Endothelial cell of umbilical vein (primary cell): ENCODE measurements at regions not wholly inside any gene's neighbourhood (a gene's known extent, or its start where the extent isn't known, plus 50 kb on each side); places are given as distances from the start of the nearest gene placed in this dataset.

ENCODE experiments used
- BruUV-seq: library from RNA; stranded (reverse); fragments of 400-500 nt; replicated peaks from 2 replicates; lab custom pipeline; 2021; lab: Mats Ljungman, UMichigan
- CTCF ChIA-PET: fragments of 300-600, 350-600 bp; sonication (Branson Sonifier 250); formaldehyde crosslinking; loops from one replicate; lab custom pipeline; 2021; ENCODE audit warnings: antibody characterized with exemption, inconsistent platforms; lab: Charles Lee
- POLR2A ChIA-PET: fragments of 300-600, 350-600 bp; sonication (Branson Sonifier 250); formaldehyde crosslinking; loops from one replicate; lab custom pipeline; 2021; ENCODE audit warnings: antibody characterized with exemption, inconsistent platforms; lab: Charles Lee
- DNase-seq: peaks from one replicate; pipeline ENCODE4 v3.0.0-alpha.2; 2011; ENCODE audit warnings: low read depth, low spot score
- FAIRE-seq: peaks from 2 replicates; lab custom pipeline; 2011; peaks lifted over from hg19 to GRCh38; lab: Jason Lieb, UNC
- H2AFZ ChIP-seq: 2 replicates; pipeline ENCODE4 v1.6.0; 2012; ENCODE audit warnings: low read depth, low read length, control low read depth, inconsistent platforms
- H3K27ac ChIP-seq: 2 replicates; pipeline ENCODE4 v1.5.1; 2011; ENCODE audit warnings: low read depth, mild to moderate bottlenecking, control low read depth, low read length, moderate library complexity; ENCODE audit not compliant: insufficient read depth
- H3K27me3 ChIP-seq, 2 experiments: 2 replicates each; pipeline versions ENCODE4 v1.6.0 to v1.6.1; 2011; ENCODE audit warnings: low read length in 2 of 2, mixed read lengths in 1 of 2; ENCODE audit not compliant: control insufficient read depth in 2 of 2, insufficient read depth in 2 of 2
- H3K36me3 ChIP-seq, 2 experiments: 2 replicates in 1 of 2; 3 replicates in 1 of 2; pipeline ENCODE4 v1.5.1; 2011; ENCODE audit warnings: low read length in 2 of 2, mild to moderate bottlenecking in 1 of 2, moderate library complexity in 1 of 2; ENCODE audit not compliant: control insufficient read depth in 2 of 2, insufficient read depth in 2 of 2; ENCODE audit errors: extremely low read depth in 1 of 2
- H3K4me1 ChIP-seq: 3 replicates; pipeline ENCODE4 v1.5.1; 2011; ENCODE audit warnings: mild to moderate bottlenecking, low read length; ENCODE audit not compliant: control insufficient read depth, insufficient read depth; ENCODE audit errors: extremely low read depth
- H3K4me2 ChIP-seq: 2 replicates; pipeline ENCODE4 v1.6.1; 2011; ENCODE audit warnings: low read length, control low read depth, mixed read lengths; ENCODE audit not compliant: insufficient read depth
- H3K4me3 ChIP-seq, 3 experiments: fragments of 200-600 bp in 1 of 3; sonication (generic), shearing (Covaris generic) in 1 of 3; replicated peaks in 1 of 3; 2 replicates each; pipeline ENCODE4 v1.5.1; 2011 to 2016; ENCODE audit warnings: control low read depth in 3 of 3, low read length in 3 of 3, mild to moderate bottlenecking in 2 of 3, inconsistent platforms in 1 of 3, low read depth in 1 of 3, moderate library complexity in 1 of 3; ENCODE audit not compliant: insufficient read depth in 1 of 3
- H3K79me2 ChIP-seq: 2 replicates; pipeline ENCODE4 v1.6.0; 2012; ENCODE audit warnings: low read length, inconsistent platforms; ENCODE audit not compliant: control insufficient read depth, insufficient read depth
- H3K9ac ChIP-seq: replicated peaks from 2 replicates; pipeline ENCODE3; 2011; ENCODE audit warnings: low read length, control low read depth; ENCODE audit not compliant: insufficient read depth; ENCODE audit errors: extremely low read depth
- H3K9me1 ChIP-seq: replicated peaks from 3 replicates; pipeline ENCODE4 v1.6.0; 2011; ENCODE audit warnings: mild to moderate bottlenecking, low read length; ENCODE audit not compliant: control insufficient read depth, insufficient read depth; ENCODE audit errors: extremely low read depth
- H3K9me3 ChIP-seq: replicated peaks from 2 replicates; pipeline ENCODE4 v1.5.1; 2012; ENCODE audit warnings: low read length, inconsistent platforms; ENCODE audit not compliant: control insufficient read depth, insufficient read depth
- H4K20me1 ChIP-seq: replicated peaks from 2 replicates; pipeline ENCODE3; 2011; ENCODE audit warnings: mild to moderate bottlenecking, low read length; ENCODE audit not compliant: control insufficient read depth, insufficient read depth; ENCODE audit errors: extremely low read depth
- CTCF ChIP-seq, 2 donors: IDR thresholded peaks; 1 replicate in 1 of 2; 2 replicates in 1 of 2; pipeline ENCODE4 v1.5.1; 2011; ENCODE audit warnings: low read length in 2 of 2, mild to moderate bottlenecking in 2 of 2, moderate library complexity in 2 of 2, control low read depth in 1 of 2, inconsistent platforms in 1 of 2, low read depth in 1 of 2; ENCODE audit not compliant: insufficient read depth in 1 of 2; ENCODE audit errors: extremely low read depth in 1 of 2
- EZH2 ChIP-seq: IDR thresholded peaks from 2 replicates; pipeline ENCODE4 v1.6.1; 2012; ENCODE audit warnings: borderline replicate concordance, low read depth, mild to moderate bottlenecking, moderate library complexity, low read length, inconsistent platforms; ENCODE audit not compliant: severe bottlenecking
- FOS ChIP-seq: IDR thresholded peaks from 2 replicates; pipeline ENCODE4 v1.6.1; 2011; ENCODE audit warnings: mild to moderate bottlenecking, low read length, moderate library complexity, borderline replicate concordance; ENCODE audit not compliant: insufficient read depth
- GATA2 ChIP-seq: IDR thresholded peaks from 2 replicates; pipeline ENCODE4 v1.7.0; 2011; ENCODE audit warnings: low read depth, mild to moderate bottlenecking, moderate library complexity, mixed read lengths, low read length; ENCODE audit not compliant: insufficient read length, insufficient read depth
- JUN ChIP-seq: IDR thresholded peaks from 2 replicates; pipeline ENCODE4 v1.6.1; 2011; ENCODE audit warnings: borderline replicate concordance, low read depth; ENCODE audit not compliant: insufficient read length, insufficient read depth
- MAX ChIP-seq: IDR thresholded peaks from 2 replicates; pipeline ENCODE4 v1.6.1; 2011; ENCODE audit not compliant: insufficient read depth, insufficient read length
- MYC ChIP-seq: IDR thresholded peaks from one replicate; pipeline ENCODE4 v1.6.1; 2011; ENCODE audit warnings: mild to moderate bottlenecking, low read depth, low read length
- POLR2A ChIP-seq: IDR thresholded peaks from 2 replicates; pipeline ENCODE4 v1.6.1; 2012; ENCODE audit warnings: low read depth, mild to moderate bottlenecking, control low read depth, low read length
- POLR2AphosphoS5 ChIP-seq: IDR thresholded peaks from 2 replicates; pipeline ENCODE4 v1.6.1; 2012; ENCODE audit warnings: low read depth, mild to moderate bottlenecking, control low read depth, low read length, moderate library complexity; ENCODE audit not compliant: insufficient read depth
- dilution Hi-C: fragments of 300-500 bp; cut with MboI; formaldehyde crosslinking; loops from one replicate; pipeline ENCODE4 v1.15.0; 2019; ENCODE audit warnings: low sequenced_read_pairs; ENCODE audit not compliant: extremely low pct_ligation_motif_present
- intact Hi-C: fragments of 100-400 bp; cut with micrococcal nuclease; formaldehyde crosslinking; loops from one replicate; pipeline ENCODE4 v1.10.0; 2022

GRCh38 chr1:224861339-224861716, 68.1 kb upstream of the DNAH14 start:
- POLR2A ChIA-PET, result no interaction called here
- FAIRE-seq, result no peak
- no peaks in the 10 kb centered on the region for H3K36me3 ChIP-seq
- dilution Hi-C loops (no loop called here), intact Hi-C loops (no loop called here)
- H3K9me3 ChIP-seq, result no peaks in the 10 kb centered on the region
- H3K27me3 ChIP-seq, result no peaks in the 10 kb centered on the region
- H2AFZ ChIP-seq, result no peak overlapping the region
- no peaks in the 10 kb centered on the region for H3K4me1 ChIP-seq
- no peak overlapping the region for H3K4me3 ChIP-seq
- no peaks in the 10 kb centered on the region for H4K20me1 ChIP-seq
- H3K9ac ChIP-seq, result no peak overlapping the region
- H3K4me2 ChIP-seq, result no peak overlapping the region
- DNase-seq, result no peak
- no peak for TF ChIP-seq MYC
- no peak for TF ChIP-seq POLR2AphosphoS5
- no peak for TF ChIP-seq POLR2A
- no peak for TF ChIP-seq CTCF (IDR thresholded peaks at IDR 0.05; ENCODE audit: extremely low read depth in 1 of 2, insufficient read depth in 1 of 2, low read depth in 1 of 2, low read length in 2 of 2)
- no peak for TF ChIP-seq FOS
- TF ChIP-seq GATA2, result no peak
- TF ChIP-seq JUN, result no peak
- TF ChIP-seq MAX, result no peak
- TF ChIP-seq EZH2, result no peak
- no peaks in the 10 kb centered on the region for H3K79me2 ChIP-seq
- no peak overlapping the region for H3K27ac ChIP-seq
- CTCF ChIA-PET, result interaction anchor here (2.4 to 4.2 kb wide), 2 partner anchors 9 to 61 kb away, joined by 7 to 26 read pairs; no protein-coding TSS in a partner anchor
- no peaks in the 10 kb centered on the region for H3K9me1 ChIP-seq
- no TSS peak for BruUV-seq
